ENCODE measurements at regions not wholly inside any gene's neighbourhood (a gene's known extent, or its start where the extent isn't known, plus 50 kb on each side); places are given as distances from the start of the nearest gene placed in this dataset.

- Histone ChIP-seq H3T11ph (ENCODE audit: low read length) (no peak overlapping the region), H4K20me1 (ENCODE audit: control insufficient read depth, insufficient read depth, insufficient read length) (no peaks in the 10 kb centered on the region), H2BK15ac (ENCODE audit: low read depth, low read length) (no peak overlapping the region), H3K9me3 (ENCODE audit: control insufficient read depth, low read depth, low read length) (no peaks in the 10 kb centered on the region), H3K79me2 (ENCODE audit: insufficient read depth, low read length) (no peaks in the 10 kb centered on the region), H2BK20ac (ENCODE audit: low read depth, low read length, poor library complexity, severe bottlenecking) (no peak overlapping the region), H3K27ac (ENCODE audit: insufficient read length, low read depth, low read length) (no peak overlapping the region), H2AK5ac (ENCODE audit: insufficient read length, low read length) (no peak overlapping the region), H4K8ac (replicated peaks; ENCODE audit: insufficient read length, low read depth, low read length) (no peak overlapping the region), H4K91ac (ENCODE audit: insufficient read length, low read depth, low read length) (no peak overlapping the region), H3K79me1 (ENCODE audit: insufficient read depth, low read depth, low read length, poor library complexity, severe bottlenecking) (no peaks in the 10 kb centered on the region), H3K56ac (ENCODE audit: insufficient read length, low read depth, low read length) (no peak overlapping the region), H3K27me3 (ENCODE audit: insufficient read depth, low read length) (no peaks in the 10 kb centered on the region), H3K9ac (ENCODE audit: extremely low read depth, insufficient read length, low read length) (no peak overlapping the region), H2AFZ (ENCODE audit: low read length) (no peak overlapping the region), H3K18ac (ENCODE audit: insufficient read length, low read depth, low read length) (no peak overlapping the region), H3K4me2 (ENCODE audit: insufficient read depth, insufficient read length, low read length) (no peak overlapping the region), H2BK12ac (ENCODE audit: insufficient read length, low read depth, low read length) (no peak overlapping the region), H3K23ac (ENCODE audit: insufficient read length, low read depth, low read length) (no peak overlapping the region), H3K23me2 (ENCODE audit: insufficient read length, low read depth, low read length, poor library complexity, severe bottlenecking) (no peaks in the 10 kb centered on the region), H3K4ac (ENCODE audit: low read depth, low read length) (no peak overlapping the region), H3K4me1 (ENCODE audit: insufficient read depth, low read length) (no peaks in the 10 kb centered on the region), H2BK120ac (ENCODE audit: low read depth, low read length, poor library complexity, severe bottlenecking) (no peak overlapping the region), H4K5ac (ENCODE audit: insufficient read length, low read depth, low read length) (no peak overlapping the region), H3K14ac (ENCODE audit: insufficient read depth, low read length) (no peak overlapping the region), H2BK5ac (ENCODE audit: insufficient read length, low read length) (no peak overlapping the region)
- no peak overlapping the region for H3K4me3 Mint-ChIP-seq
- H3K36me3 Mint-ChIP-seq (ENCODE audit: insufficient read depth in 1 of 3, low read depth in 3 of 3) = no peaks in the 10 kb centered on the region
- peaks cover 12 to 26% of the 10 kb centered on the region in 2 experiments for H3K4me1 Mint-ChIP-seq
- H3K27me3 Mint-ChIP-seq (ENCODE audit: low read depth) = no peaks in the 10 kb centered on the region
- no peak overlapping the region for H3K27ac Mint-ChIP-seq
- no peaks in the 10 kb centered on the region for H3K9me3 Mint-ChIP-seq
- no CpG with 5 or more reads among the region's 9 CpGs for WGBS (ENCODE audit: extremely low coverage, insufficient read length, low lambda C conversion rate)
- DNase-seq = no peak
- TF ChIP-seq CTCF (conservative IDR thresholded peaks at IDR 0.05) = no peak
These were observed 58.6 kb upstream of the JCAD start for GRCh38 chr10:30117812-30118501.
